H1 (cell line): ENCODE measurements at regions not wholly inside any gene's neighbourhood (a gene's known extent, or its start where the extent isn't known, plus 50 kb on each side); places are given as distances from the start of the nearest gene placed in this dataset.
"Not testable (repeated sequence)": the region's sequence is repeated elsewhere in the genome, so short reads cannot be mapped to it uniquely, and the experiment has no call there.

Experiments
- CTCF ChIA-PET: fragments of 300-600 bp; sonication (Branson Sonifier 250); formaldehyde crosslinking; loops from one replicate; lab custom pipeline; 2021; ENCODE audit not compliant: partially characterized antibody; lab: Charles Lee
- POLR2A ChIA-PET: fragments of 300-600 bp; sonication (Branson Sonifier 250); formaldehyde crosslinking; loops from one replicate; lab custom pipeline; 2021; ENCODE audit warnings: inconsistent platforms; ENCODE audit not compliant: partially characterized antibody; lab: Charles Lee
- DNase-seq, 2 experiments: peaks; one replicate each; pipeline versions ENCODE4 v3.0.0 to v3.0.0-alpha.2; 2010 to 2022; ENCODE audit warnings: low spot score in 2 of 2, low read depth in 1 of 2, mixed read lengths in 1 of 2
- FAIRE-seq: peaks from 2 replicates; lab custom pipeline; 2011; peaks lifted over from hg19 to GRCh38; lab: Jason Lieb, UNC
- H2AFZ ChIP-seq: 2 replicates; pipeline ENCODE4 v1.8.1; 2012; ENCODE audit warnings: low read length, inconsistent platforms
- H2AK5ac ChIP-seq: 2 replicates; pipeline ENCODE4 v1.6.1; 2013; ENCODE audit warnings: low read depth, low read length
- H2BK120ac ChIP-seq: replicated peaks from 2 replicates; pipeline ENCODE3; 2013; ENCODE audit warnings: low read depth, low read length, inconsistent platforms
- H2BK12ac ChIP-seq: 2 replicates; pipeline ENCODE4 v1.6.1; 2013; ENCODE audit warnings: low read depth, low read length
- H2BK15ac ChIP-seq: 2 replicates; pipeline ENCODE4 v1.6.1; 2013; ENCODE audit warnings: low read length
- H2BK20ac ChIP-seq: 2 replicates; pipeline ENCODE4 v1.6.1; 2013; ENCODE audit warnings: low read length
- H2BK5ac ChIP-seq: 2 replicates; pipeline ENCODE4 v1.6.1; 2013; ENCODE audit warnings: low read depth, low read length
- H3K14ac ChIP-seq: 2 replicates; pipeline ENCODE4 v1.6.1; 2013; ENCODE audit warnings: inconsistent platforms; ENCODE audit not compliant: insufficient read length
- H3K18ac ChIP-seq: 2 replicates; pipeline ENCODE4 v1.6.1; 2013; ENCODE audit warnings: low read length; ENCODE audit errors: extremely low read depth
- H3K23ac ChIP-seq: 2 replicates; pipeline ENCODE4 v1.6.1; 2013; ENCODE audit warnings: inconsistent platforms; ENCODE audit not compliant: insufficient read length
- H3K23me2 ChIP-seq: 2 replicates; pipeline ENCODE4 v1.6.1; 2013; ENCODE audit warnings: low read depth, low read length
- H3K27ac ChIP-seq: 2 replicates; pipeline ENCODE4 v1.6.1; 2011; ENCODE audit warnings: low read depth, low read length, inconsistent platforms
- H3K27me3 ChIP-seq, 4 experiments: replicated peaks in 1 of 4; 1 replicate in 1 of 4; 2 replicates in 3 of 4; pipeline versions ENCODE4 v1.6.1 to v1.8.1; 2011 to 2013; ENCODE audit warnings: low read length in 3 of 4, mild to moderate bottlenecking in 3 of 4, inconsistent platforms in 2 of 4, mixed read lengths in 2 of 4, moderate library complexity in 1 of 4; ENCODE audit not compliant: control insufficient read depth in 3 of 4, insufficient read depth in 3 of 4; ENCODE audit errors: extremely low read depth in 1 of 4
- H3K36me3 ChIP-seq, 4 experiments: 2 replicates each; pipeline versions ENCODE4 v1.6.1 to v1.8.1; 2011 to 2013; ENCODE audit warnings: mild to moderate bottlenecking in 4 of 4, low read length in 3 of 4, moderate library complexity in 2 of 4, control low read depth in 1 of 4, inconsistent platforms in 1 of 4; ENCODE audit not compliant: insufficient read depth in 4 of 4, control insufficient read depth in 2 of 4
- H3K4ac ChIP-seq: replicated peaks from 2 replicates; pipeline ENCODE3; 2013; ENCODE audit warnings: low read length, low read depth, mixed read lengths, inconsistent platforms; ENCODE audit not compliant: insufficient read length
- H3K4me1 ChIP-seq, 4 experiments: replicated peaks in 1 of 4; 1 replicate in 1 of 4; 2 replicates in 3 of 4; pipeline versions ENCODE4 v1.6.1 to v1.8.1; 2011 to 2013; ENCODE audit warnings: low read length in 3 of 4, inconsistent platforms in 2 of 4, mixed read lengths in 1 of 4; ENCODE audit not compliant: insufficient read depth in 4 of 4, control insufficient read depth in 3 of 4
- H3K4me2 ChIP-seq, 2 experiments: 2 replicates each; pipeline versions ENCODE4 v1.6.1 to v1.8.1; 2011 to 2013; ENCODE audit warnings: low read depth in 2 of 2, low read length in 2 of 2, control low read depth in 1 of 2, inconsistent platforms in 1 of 2, mild to moderate bottlenecking in 1 of 2; ENCODE audit not compliant: insufficient read depth in 1 of 2
- H3K4me3 ChIP-seq, 4 experiments: fragments of 200-600, 300-600 bp in 1 of 4; sonication (generic), shearing (Covaris generic), sonication (Bioruptor Twin) in 1 of 4; 2 replicates each; pipeline versions ENCODE4 v1.5.1 to v1.8.1; 2011 to 2016; ENCODE audit warnings: low read length in 4 of 4, low read depth in 3 of 4, control low read depth in 2 of 4, inconsistent platforms in 2 of 4, mild to moderate bottlenecking in 2 of 4, mixed read lengths in 1 of 4, moderate library complexity in 1 of 4; ENCODE audit not compliant: insufficient read depth in 2 of 4; ENCODE audit errors: extremely low read depth in 1 of 4
- H3K56ac ChIP-seq: replicated peaks from 2 replicates; pipeline ENCODE3; 2013; ENCODE audit warnings: low read depth, mild to moderate bottlenecking, mixed read lengths, low read length, inconsistent platforms; ENCODE audit not compliant: insufficient read length
- H3K79me1 ChIP-seq: 2 replicates; pipeline ENCODE4 v1.6.1; 2013; ENCODE audit warnings: low read depth, low read length, control low read depth
- H3K79me2 ChIP-seq, 2 experiments: 2 replicates each; pipeline versions ENCODE4 v1.6.1 to v1.8.1; 2012 to 2013; ENCODE audit warnings: low read length in 2 of 2, mild to moderate bottlenecking in 2 of 2, inconsistent platforms in 1 of 2; ENCODE audit not compliant: insufficient read depth in 2 of 2, control insufficient read depth in 1 of 2
- H3K9ac ChIP-seq, 4 experiments: replicated peaks in 1 of 4; 1 replicate in 1 of 4; 2 replicates in 3 of 4; pipeline versions ENCODE4 v1.6.1 to v1.8.1; 2011 to 2013; ENCODE audit warnings: low read depth in 3 of 4, low read length in 3 of 4, control low read depth in 2 of 4, mild to moderate bottlenecking in 2 of 4, moderate library complexity in 2 of 4, inconsistent platforms in 1 of 4; ENCODE audit errors: extremely low read depth in 1 of 4
- H3K9me3 ChIP-seq, 2 experiments: 2 replicates each; pipeline versions ENCODE4 v1.6.1 to v1.8.1; 2012 to 2013; ENCODE audit warnings: mild to moderate bottlenecking in 2 of 2, moderate library complexity in 2 of 2, control low read depth in 1 of 2, inconsistent platforms in 1 of 2, low read depth in 1 of 2, low read length in 1 of 2, mixed read lengths in 1 of 2; ENCODE audit not compliant: insufficient read depth in 2 of 2
- H4K20me1 ChIP-seq, 2 experiments: replicated peaks in 1 of 2; 2 replicates each; pipeline versions ENCODE3 to v1.8.1; 2011 to 2013; ENCODE audit warnings: inconsistent platforms in 2 of 2, low read length in 2 of 2, mild to moderate bottlenecking in 1 of 2; ENCODE audit not compliant: insufficient read depth in 2 of 2, control insufficient read depth in 1 of 2
- H4K5ac ChIP-seq: 2 replicates; pipeline ENCODE4 v1.6.1; 2013; ENCODE audit warnings: low read length, low read depth, mixed read lengths, inconsistent platforms; ENCODE audit not compliant: insufficient read length
- H4K8ac ChIP-seq: 2 replicates; pipeline ENCODE4 v1.8.0; 2013; ENCODE audit warnings: mild to moderate bottlenecking, moderate library complexity, low read length, inconsistent platforms; ENCODE audit not compliant: insufficient read depth; ENCODE audit errors: extremely low read depth
- H4K91ac ChIP-seq: replicated peaks from 2 replicates; pipeline ENCODE3; 2013; ENCODE audit warnings: low read length, mixed read lengths, inconsistent platforms; ENCODE audit not compliant: insufficient read length
- WGBS, 2 experiments: shearing (Covaris generic) in 1 of 2; methylation state at CpG; one replicate each; pipeline versions ENCODE4 v1.1.6 to v1.1.7; 2013 to 2015; ENCODE audit warnings: low lambda C conversion rate in 2 of 2, mixed read lengths in 2 of 2, inconsistent platforms in 1 of 2, low coverage in 1 of 2, missing lambda C conversion rate in 1 of 2; ENCODE audit not compliant: insufficient replicate concordance in 2 of 2, insufficient coverage in 1 of 2, insufficient read length in 1 of 2; ENCODE audit errors: extremely low coverage in 1 of 2, missing lambda C conversion rate in 1 of 2; 5-methylcytosine and 5-hydroxymethylcytosine counted together

GRCh38 chr2:89182221-89182620, 490.7 kb downstream of the RPIA start:
- 81% methylated on average over 4 of the region's 4 CpGs; no CpG with 5 or more reads in 1 of the 2 experiments for WGBS, 2 experiments
- H2BK120ac ChIP-seq, H2AK5ac ChIP-seq, H3K18ac ChIP-seq, H3K36me3 ChIP-seq, H3K27ac ChIP-seq, H3K4ac ChIP-seq, H3K4me2 ChIP-seq, POLR2A ChIA-PET, H3K56ac ChIP-seq, H3K23ac ChIP-seq, H4K91ac ChIP-seq, H2AFZ ChIP-seq, H2BK12ac ChIP-seq, CTCF ChIA-PET, H3K79me1 ChIP-seq, H3K9ac ChIP-seq, H3K4me1 ChIP-seq, H4K8ac ChIP-seq, H3K9me3 ChIP-seq, H3K27me3 ChIP-seq, H3K4me3 ChIP-seq, H3K79me2 ChIP-seq, H4K5ac ChIP-seq, H3K23me2 ChIP-seq, DNase-seq, H2BK20ac ChIP-seq, FAIRE-seq, H4K20me1 ChIP-seq, H2BK5ac ChIP-seq, H2BK15ac ChIP-seq, H3K14ac ChIP-seq: not testable (repeated sequence)

GRCh38 chr2:89184746-89185145, 493.3 kb downstream of the RPIA start:
- CTCF ChIA-PET, H2AFZ ChIP-seq, H2AK5ac ChIP-seq, H2BK15ac ChIP-seq, POLR2A ChIA-PET, H4K5ac ChIP-seq, H2BK120ac ChIP-seq, H3K23ac ChIP-seq, H3K9ac ChIP-seq, H2BK12ac ChIP-seq, H3K36me3 ChIP-seq, H3K4me1 ChIP-seq, H3K23me2 ChIP-seq, H3K56ac ChIP-seq, H4K8ac ChIP-seq, DNase-seq, H4K20me1 ChIP-seq, H3K27me3 ChIP-seq, H3K4ac ChIP-seq, H3K79me2 ChIP-seq, H3K27ac ChIP-seq, H3K79me1 ChIP-seq, H3K9me3 ChIP-seq, FAIRE-seq, H3K4me3 ChIP-seq, H4K91ac ChIP-seq, H3K18ac ChIP-seq, H2BK20ac ChIP-seq, H3K14ac ChIP-seq, H2BK5ac ChIP-seq, H3K4me2 ChIP-seq: not testable (repeated sequence)
- WGBS, 2 experiments: 71% methylated on average over 1 of the region's 1 CpG; no CpG with 5 or more reads in 1 of the 2 experiments
